Iris pigment epithelial cell (primary cell): ENCODE measurements at regions not wholly inside any gene's neighbourhood (a gene's known extent, or its start where the extent isn't known, plus 50 kb on each side); places are given as distances from the start of the nearest gene placed in this dataset.

Experiments
- DNase-seq: peaks from one replicate; pipeline ENCODE4 v3.0.0-alpha.2; 2011; ENCODE audit warnings: low read depth

DNA sequence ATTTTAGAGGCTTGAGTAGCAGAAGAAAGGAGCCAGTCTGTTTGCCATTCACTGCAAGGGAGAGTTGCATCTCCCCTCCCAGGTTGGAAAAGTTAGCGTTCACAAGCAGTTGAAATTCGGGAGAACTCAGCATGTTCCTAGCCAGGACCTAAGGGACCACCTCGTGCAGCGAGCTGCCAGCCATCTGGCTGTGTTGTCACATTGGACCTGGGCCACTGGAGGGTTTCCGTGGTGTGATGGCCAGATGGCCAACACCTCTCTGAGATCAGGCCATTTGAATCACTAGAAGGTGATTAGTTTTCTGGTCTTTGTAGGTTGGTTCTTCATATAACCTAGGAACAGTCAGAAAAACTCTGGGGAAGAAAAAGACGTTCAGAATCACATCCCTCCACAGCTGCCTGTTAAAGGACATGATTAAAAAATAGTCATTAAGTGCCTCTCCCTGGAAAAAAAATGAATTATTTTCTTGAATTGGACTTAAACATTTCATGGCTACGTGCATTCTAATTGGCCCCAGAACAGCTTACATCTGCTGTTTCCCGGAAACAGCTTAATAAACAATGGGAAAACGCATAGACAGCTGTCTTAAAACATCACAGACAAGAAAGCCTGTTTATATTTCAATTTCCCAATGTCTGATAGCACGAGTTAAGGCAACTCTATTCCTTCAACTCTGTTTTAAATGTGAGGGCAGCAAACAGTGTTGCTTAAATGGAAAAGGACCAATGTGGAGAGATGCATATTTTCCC, 303.9 kb downstream of the TENT4A start:
- no peak for DNase-seq

DNA sequence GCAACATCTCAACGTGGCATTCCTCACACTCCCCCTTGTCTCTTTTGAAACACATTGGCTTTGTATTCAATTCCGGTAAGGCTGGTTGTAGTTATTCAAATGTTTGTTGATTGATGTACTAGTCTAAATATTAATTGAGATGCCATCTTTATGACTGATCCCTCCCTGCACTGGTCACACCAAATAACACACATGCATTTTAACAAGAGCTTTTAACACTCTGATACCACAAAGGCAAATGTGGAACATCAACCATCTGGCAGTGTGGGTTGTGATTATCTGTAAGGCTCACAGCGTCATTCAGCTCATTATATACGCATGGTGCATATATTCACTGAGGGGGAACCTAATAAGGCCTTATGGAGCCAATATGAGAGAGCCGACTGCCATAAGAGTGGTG, 305.0 kb downstream of the TENT4A start:
- no peak for DNase-seq

GRCh38 chr5:7018601-7019000, 305.4 kb downstream of the TENT4A start:
- no peak for DNase-seq

GRCh38 chr5:7036192-7036835, 323.1 kb downstream of the TENT4A start:
- DNase-seq, result no peak

- no peak for DNase-seq
Measured at GRCh38 chr5:7039074-7039473, 325.8 kb downstream of the TENT4A start.

- DNase-seq, result no peak
Measured at GRCh38 chr5:7040111-7040510, 326.9 kb downstream of the TENT4A start.

GRCh38 chr5:7043797-7044196, 330.6 kb downstream of the TENT4A start:
- no peak for DNase-seq

DNA sequence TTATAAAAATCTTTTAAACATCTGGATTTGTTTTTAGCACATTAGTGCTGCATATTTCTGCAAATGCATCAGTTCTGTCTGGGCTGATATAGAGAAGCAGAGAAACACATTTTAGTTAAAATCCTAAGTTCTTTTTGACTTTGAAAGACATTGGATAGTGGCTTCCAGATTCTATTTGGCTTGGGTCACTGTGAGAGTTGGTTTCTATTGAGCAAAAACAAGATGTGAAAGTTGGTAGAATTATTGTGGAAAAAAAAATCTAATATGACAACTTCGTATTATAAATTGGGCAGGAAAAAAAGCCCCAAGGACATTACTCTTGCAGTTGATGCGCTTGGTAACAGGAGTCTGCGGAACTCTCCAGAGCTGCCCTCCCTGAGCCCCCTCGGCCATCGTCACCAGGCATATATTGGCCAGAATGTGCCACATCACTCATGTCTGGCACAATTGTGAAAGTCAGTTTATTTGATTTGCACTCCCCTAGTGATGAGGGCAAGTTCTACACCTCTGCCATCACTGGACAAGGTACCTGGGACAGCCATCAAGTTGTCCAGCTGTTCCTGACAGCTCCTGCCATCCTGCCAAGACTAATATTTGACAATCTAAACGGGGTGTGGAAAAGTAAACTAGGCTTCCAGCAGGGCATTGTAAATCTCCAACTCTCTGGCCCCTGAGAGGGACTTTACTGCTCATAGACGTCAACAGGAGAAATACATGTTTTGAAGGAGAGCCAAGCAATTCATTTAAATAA, 334.5 kb downstream of the TENT4A start:
- no peak for DNase-seq

- DNase-seq, result no peak
Measured at GRCh38 chr5:7050986-7051385, 337.8 kb downstream of the TENT4A start.

DNA sequence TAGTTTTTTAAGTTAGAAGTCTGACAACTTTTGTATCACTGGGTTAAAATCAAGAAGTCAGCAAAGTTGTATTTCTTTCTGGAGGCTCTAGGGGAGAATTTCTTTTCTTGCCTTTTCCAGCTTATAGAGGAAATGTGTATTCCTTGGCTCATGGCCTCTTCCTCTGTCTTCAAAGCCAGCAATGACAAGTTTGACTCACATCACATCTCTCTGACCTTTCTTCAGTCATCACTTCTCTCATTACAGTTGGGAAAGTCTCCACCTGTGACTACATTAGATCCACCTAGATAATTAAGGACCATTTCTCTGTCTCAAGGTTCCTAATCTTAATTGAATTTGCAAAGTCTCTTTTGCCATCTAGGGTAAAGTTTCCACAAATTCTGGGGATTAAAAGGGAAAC, 339.9 kb downstream of the TENT4A start:
- no peak for DNase-seq

DNA sequence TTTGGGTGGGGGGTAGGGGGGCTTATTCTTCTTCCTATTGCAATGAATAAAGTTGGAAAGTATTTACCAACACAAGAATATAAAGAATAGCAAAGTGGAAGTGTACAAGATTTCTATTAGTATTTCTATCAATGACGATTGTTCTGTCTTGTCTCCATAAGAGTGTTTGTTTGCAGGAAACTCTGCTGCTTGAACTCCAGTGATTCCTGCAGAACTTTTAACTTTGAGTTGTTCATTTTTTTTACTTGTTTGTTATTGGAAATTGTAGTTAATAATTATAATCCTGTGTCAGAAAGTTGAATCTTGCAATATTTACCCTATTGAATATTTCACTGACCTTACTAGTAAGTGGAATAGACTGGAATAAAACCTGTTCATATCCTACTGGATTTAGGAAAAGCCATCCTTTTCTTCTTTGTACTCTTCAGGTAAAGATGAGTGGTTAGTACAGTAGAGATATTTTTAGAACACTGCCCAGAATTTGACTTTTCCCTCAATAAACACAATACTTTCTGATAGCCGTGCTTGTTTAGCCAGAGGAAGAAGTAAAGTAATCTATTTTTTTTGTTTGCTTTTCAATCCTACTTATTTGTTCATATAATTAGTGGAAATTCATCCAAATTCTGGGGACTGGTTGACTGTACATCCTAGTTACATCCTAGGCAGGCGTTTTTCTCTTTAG, 340.4 kb downstream of the TENT4A start:
- no peak for DNase-seq

DNA sequence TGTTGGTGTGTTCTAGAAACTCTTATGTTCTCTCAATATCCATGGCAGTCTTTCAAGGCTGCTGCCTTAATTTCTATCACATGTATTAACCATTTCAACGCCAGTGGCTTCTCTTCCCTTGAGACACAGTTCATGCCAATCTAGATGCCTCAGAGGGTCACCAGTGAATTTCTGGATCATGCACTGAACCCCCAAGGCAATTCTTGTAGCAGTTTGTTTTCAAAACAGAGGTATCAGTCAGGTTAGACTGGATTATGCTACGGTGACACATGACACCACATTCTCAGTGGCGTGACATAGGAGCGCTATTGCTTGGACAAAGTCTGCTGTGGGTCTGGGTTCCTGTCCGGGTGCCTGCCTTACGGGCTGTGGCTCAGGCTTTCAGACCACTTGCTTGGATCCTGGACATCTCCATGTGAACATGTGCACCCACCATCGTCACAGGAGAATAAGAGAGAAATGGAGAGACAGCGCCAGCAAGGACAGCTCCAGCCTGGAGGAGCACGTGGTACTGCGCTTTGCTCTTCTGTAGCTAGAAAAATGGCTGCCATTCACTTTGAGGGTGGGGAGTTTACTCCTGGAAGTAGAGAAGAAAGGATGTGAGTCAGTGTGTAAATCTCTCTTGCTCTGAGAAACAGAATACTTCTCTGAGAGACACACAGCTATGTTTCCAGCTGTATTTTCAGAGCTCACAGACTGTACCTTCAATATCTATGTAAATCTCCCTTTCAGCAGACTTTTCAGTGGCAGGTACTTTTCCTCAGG, 329.3 kb upstream of the ADCY2 start:
- no peak for DNase-seq

GRCh38 chr5:7068156-7068555, 327.8 kb upstream of the ADCY2 start:
- DNase-seq, result no peak

DNA sequence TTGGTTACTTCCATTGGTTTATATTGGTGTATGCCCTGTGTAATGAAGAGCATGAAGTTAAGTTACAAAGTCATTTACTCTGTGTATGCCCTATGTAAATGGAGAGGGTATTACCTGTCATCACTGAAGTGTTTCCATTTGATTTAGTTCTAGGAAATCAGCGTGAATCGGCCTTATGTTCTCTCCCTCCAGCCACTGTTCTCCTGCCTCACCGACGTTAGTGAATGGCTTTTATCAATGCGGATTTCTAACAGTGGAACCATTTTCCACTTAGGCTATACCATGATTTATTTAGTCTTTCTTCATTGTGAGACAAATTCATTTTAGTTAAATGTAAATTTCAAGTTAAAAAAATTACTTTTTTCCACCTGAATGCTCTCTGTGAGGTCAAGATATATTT, 327.0 kb upstream of the ADCY2 start:
- no peak for DNase-seq

DNA sequence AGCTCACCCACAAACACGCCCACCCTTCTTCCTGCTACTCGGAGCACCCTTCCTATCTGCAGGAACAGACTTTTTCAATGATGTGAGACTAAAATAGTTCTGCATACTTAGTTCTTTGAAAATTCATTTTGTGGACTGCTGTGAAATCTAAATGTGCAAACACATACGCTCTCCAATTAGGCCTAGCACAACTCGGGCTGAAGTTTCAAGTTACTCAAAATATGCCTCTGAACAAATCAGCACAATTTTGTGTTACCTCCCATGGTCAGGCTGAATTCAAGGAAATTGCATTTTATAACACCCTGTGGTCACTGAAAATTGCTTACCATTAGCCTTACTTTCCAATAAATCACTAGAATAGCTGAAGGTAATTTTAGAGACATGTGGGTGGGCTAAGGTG, 323.8 kb upstream of the ADCY2 start:
- DNase-seq, result no peak

DNA sequence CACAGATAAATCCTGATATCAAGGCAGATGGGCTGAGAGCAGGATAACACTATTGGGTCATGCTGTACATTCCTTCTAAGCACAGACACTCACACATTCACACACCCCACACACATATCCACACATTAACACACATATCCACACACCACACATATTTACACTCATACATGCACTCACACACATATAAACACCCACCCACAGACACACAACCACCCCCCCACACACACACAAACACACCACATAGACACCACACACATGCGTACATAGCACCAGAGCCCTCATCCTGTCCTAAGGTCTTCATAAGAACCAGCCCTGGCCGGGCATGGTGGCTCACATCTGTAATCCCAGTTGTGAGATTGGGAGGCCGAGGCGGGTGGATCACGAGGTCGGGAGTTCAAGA, 322.3 kb upstream of the ADCY2 start:
- no peak for DNase-seq

- DNase-seq, result no peak
Measured at GRCh38 chr5:7074176-7074575, 321.8 kb upstream of the ADCY2 start.

GRCh38 chr5:7075470-7075869, 320.5 kb upstream of the ADCY2 start:
- DNase-seq, result no peak

- no peak for DNase-seq
Measured at GRCh38 chr5:7078101-7078500, 317.8 kb upstream of the ADCY2 start.

DNA sequence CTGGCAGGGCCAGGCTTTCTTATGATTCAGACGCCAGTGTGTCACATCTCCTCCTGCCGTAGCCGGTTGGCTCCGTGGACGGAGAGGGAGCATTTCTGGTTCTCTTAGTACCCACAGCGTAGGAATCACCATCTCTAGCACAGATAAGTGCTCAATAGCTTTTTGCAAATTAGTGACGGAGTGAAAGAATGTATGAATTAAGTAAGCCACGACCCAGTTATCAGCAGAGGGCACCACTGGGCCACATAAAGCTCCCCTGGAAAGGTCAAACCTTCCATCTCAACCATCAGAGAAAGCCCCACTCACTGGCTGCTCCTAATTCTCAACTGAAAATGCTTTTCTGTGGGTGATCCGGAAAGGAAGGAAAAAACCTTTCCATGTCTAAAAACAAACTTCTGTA, 317.0 kb upstream of the ADCY2 start:
- no peak for DNase-seq

- DNase-seq, result no peak
Measured at GRCh38 chr5:7080501-7080900, 315.4 kb upstream of the ADCY2 start.

DNA sequence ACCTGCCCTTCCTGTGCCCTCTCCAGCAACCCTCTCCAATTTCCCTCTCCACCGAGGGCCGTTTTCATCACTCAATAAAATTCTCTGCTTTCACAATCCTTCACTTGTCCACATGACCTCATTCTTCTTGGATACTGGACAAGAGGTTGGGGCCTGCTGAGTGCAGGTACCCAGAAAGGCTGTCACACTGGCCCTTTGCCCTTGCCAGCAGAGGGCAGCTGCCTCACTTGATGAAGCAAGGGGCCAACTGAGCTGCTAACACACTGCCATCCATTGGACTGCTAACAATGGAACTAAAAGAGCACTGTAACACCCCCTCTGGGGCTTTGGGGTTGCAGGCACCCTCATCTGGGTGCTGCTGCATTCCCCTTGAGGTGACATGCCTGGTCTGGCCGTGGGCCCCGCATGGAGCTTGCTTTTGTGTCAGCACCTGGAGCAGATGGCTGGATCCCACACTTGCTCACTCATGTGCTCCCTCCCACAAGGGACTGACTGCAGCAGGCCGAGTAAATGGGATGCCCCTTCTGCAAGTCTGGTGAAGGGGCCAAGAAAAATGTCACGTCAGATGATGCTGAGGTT, 308.1 kb upstream of the ADCY2 start:
- no peak for DNase-seq
